H4 (cell line): ENCODE measurements at regions not wholly inside any gene's neighbourhood (a gene's known extent, or its start where the extent isn't known, plus 50 kb on each side); places are given as distances from the start of the nearest gene placed in this dataset.

Experiments
- DNase-seq: peaks from one replicate; pipeline ENCODE4 v3.0.0-alpha.2; 2015; ENCODE audit warnings: low spot score

DNA sequence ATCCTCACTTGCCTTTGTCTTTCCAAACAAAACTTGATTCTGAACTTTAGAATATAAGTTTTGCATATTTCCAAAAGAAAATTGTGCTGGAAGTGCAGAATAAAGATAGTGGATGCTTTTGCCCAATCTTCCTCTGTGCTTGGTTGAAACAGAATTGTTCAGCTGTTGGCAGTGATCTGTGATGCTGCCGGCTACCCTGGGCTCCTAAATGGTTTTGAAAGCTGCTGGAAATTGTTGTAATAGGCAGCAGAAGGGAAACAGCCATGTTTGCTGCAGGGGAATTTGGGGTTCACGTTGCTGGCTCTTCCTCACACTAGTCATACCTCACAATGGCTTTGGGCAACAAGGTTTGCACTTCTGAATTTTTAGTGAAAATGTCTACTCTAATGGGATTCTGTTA, 398.0 kb downstream of the RAPGEF2 start:
- no peak for DNase-seq

DNA sequence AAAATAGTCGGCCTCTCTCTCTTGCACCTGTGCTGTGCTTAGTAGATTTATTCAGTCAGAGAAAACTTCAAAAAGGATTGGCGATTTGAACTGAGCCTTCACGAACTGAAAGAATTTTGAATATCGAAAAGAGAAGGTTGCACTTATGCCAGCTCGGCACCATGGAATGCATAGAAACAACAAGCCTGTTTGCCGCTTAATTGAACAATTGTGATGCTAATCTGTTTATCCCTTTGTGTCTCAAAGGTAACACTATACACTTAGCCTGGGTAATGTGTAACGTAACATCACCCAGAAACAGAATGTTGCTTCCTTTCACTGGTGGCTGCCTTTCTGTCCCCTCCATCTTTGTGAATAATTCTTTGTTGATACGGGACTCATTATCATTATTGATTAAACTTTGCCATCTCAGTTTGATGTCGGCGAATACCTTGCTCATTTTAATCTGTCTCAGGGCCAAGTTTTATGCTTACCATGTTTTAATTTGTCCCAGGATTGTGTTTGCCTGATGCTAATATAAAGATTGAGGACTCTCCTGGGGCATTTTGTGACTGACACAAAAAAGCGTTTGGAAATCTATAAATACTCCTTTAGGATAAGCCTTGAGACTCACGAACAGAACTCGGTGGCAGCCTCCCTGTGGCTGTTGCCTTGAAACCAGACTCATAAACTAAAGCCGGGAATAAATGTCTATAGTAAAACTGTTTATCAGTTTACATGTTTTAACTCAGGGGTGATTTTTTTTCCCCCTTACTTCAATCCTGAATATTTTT, 400.5 kb downstream of the RAPGEF2 start:
- no peak for DNase-seq

- DNase-seq, result peak; percentile 16
Observed at GRCh38 chr4:159504684-159505083, 401.8 kb downstream of the RAPGEF2 start.

GRCh38 chr4:159505266-159505975, 402.5 kb downstream of the RAPGEF2 start:
- no peak for DNase-seq

GRCh38 chr4:159506801-159507517, 404.1 kb downstream of the RAPGEF2 start:
- no peak for DNase-seq

DNA sequence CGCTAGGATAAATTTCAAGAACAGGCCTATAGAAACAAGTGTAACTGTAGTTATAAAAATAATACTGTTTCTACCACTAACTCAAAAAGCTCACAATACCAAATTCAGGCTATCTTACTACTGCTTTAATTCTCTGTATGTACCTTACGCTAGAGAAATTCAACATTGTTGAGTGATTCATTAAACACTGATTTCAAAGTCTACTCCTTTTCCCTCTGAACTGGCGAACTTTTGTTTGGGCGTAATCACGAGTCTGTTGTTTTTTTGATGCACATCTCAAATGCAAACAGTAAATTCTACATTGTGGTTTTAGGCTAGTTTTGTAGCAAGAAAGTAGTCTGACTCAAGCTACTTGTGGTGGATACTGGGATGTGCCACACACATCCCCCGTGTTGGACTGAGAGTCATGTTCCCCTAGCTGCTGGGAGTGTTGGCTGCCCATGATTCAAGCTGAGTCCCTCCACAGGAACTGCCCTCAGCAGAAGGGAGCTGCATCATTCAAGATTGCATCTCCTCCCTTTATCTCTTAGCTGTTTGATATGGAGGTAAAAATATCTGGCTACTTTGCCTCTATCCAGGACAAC, 406.1 kb downstream of the RAPGEF2 start:
- DNase-seq, result peak; percentile 60

- no peak for DNase-seq
Observed at GRCh38 chr4:159512348-159512747, 409.5 kb downstream of the RAPGEF2 start.

DNA sequence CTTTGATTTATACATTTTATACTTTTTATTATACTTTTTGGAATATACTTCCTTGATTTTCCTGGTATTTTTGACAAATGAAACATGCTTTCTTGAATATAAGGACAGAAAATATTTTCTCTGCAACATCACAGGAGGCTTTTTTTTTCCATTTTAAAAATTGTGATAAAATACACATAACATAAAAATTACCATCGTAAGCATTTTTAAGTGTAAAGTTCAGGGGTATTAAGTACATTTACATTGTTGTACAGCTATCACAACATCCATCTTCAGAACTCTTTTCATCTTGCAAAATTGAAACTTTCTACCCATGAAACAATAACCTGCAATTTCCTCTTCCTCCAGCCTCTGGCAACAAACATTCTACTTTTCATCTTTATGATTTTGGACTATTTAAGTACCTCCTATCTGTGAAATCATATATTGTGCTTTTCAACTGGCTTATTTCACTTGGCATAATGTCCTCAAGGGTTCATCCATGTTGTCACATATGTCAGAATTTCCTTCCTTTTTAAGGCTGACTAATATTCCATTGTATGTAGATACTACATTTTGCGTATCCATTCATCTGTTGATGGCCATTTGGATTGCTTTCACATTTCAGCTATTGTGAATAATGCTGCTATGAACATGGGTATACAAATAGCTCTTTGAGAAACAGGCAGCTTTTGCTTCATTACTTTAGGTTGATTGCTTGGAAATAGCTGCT, 412.6 kb downstream of the RAPGEF2 start:
- no peak for DNase-seq

GRCh38 chr4:159516556-159517140, 413.8 kb downstream of the RAPGEF2 start:
- no peak for DNase-seq

DNA sequence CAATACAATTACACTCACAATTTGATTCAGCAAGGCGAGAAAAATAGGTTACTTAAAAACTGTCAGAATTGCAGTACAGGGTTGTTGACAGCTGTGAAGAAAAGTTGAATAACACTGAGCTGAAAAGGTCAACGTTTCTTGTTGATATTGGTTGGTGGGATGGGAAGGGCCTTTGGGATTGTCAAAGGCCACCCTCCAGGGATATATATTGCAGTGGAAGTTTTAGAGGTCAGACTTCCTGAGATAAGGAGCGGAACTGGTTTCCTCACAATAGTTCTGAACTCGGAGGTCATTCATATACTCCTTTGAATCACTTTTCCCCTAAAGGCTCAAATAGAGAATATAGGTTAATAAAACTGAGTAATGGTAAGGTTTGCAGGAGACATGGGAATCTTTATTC, 417.2 kb downstream of the RAPGEF2 start:
- no peak for DNase-seq

- no peak for DNase-seq
Observed at GRCh38 chr4:159526172-159526571, 423.3 kb downstream of the RAPGEF2 start.

DNA sequence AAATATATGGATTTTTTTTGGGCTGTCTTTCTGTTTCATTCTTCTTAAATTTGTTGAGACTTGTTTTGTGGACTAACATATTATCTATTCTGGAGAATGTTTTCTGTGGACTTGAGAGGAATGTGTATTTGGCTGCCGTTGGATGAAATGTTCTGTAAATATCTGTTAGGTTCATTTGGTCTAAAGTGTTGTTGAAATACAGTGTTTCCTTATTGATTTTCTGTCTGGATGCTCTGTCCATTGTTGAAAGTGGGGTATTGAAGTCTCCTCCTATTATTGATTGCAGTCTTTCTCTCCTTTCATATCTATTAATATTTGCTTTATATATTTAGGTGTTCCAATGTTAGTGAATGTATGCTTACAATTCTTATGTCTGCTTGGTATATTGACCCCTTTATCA, 431.8 kb downstream of the RAPGEF2 start:
- DNase-seq, result no peak

DNA sequence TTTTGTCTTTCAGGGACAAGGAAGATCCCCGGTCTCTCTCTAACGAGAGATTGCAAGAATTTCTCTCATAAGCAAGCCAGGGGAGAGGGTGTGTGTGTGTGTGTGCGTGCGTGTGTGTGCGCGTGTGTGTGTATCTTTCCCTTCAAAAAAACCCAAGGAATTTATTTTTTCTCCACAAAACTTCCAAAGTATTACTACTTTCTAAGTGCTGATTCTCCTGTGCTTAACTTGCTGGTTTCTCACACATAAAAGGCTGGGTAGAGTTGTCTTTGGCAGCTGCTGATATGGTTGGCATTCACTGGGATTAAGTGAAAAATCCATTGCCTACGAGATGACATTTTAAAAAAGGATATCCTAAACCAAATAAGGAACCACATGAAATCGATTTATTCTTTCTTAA, 435.7 kb downstream of the RAPGEF2 start:
- DNase-seq, result no peak

DNA sequence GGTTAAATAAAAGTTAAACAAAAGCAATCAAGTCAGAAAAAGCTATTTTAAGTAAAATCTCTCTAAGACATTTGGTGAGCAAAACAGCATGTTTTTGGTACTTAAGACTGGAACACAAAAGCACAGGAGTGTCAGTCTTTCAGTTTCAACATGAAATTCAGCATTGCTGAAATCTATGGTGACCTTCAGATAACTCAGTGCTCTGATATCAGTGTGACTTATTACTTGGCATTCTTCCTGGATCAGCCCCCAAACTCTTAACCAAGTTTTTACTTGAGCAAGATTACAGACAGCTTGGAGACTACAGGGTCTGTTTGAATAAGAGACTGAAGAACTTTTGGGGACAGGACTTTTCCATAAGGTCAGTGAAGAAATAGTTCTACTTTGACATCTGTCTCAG, 437.2 kb downstream of the RAPGEF2 start:
- DNase-seq, result no peak

- no peak for DNase-seq
Observed at GRCh38 chr4:159540501-159540900, 437.6 kb downstream of the RAPGEF2 start.

GRCh38 chr4:159541143-159541542, 438.3 kb downstream of the RAPGEF2 start:
- DNase-seq, result no peak

- DNase-seq, result no peak
Observed at GRCh38 chr4:159542296-159542695, 439.4 kb downstream of the RAPGEF2 start.

- no peak for DNase-seq
Observed at GRCh38 chr4:159543831-159544230, 441.0 kb downstream of the RAPGEF2 start.

DNA sequence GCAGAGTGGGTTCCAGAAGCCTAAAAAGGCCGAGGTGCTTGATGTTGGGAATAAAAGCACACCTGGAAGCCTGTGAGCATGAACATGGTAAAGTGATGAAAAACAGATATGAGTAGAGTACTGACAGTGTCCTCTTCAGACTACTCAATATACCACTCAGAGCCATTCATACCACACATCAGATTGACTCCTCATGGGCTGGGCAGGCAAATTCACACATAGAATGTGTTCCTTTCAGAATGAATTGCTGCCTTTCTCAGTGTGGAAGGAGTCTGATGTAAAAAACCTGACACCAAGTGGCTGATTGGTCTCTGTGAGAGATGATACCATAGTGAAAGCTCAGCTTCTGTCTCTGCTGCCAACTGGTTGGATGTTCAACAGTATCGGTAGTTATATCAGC, 442.7 kb downstream of the RAPGEF2 start:
- DNase-seq, result no peak

GRCh38 chr4:159547645-159548308, 444.9 kb downstream of the RAPGEF2 start:
- peak; percentile 45 for DNase-seq

- peak; percentile 88 for DNase-seq
Observed at GRCh38 chr4:159549098-159549518, 446.2 kb downstream of the RAPGEF2 start.
